Myocyte (in vitro differentiated cells): ENCODE measurements at regions not wholly inside any gene's neighbourhood (a gene's known extent, or its start where the extent isn't known, plus 50 kb on each side); places are given as distances from the start of the nearest gene placed in this dataset.
"Not testable (repeated sequence)": the region's sequence is repeated elsewhere in the genome, so short reads cannot be mapped to it uniquely, and the experiment has no call there.

Experiments used
- DNase-seq: peaks from one replicate; pipeline ENCODE4 v3.0.0-alpha.2; 2012; ENCODE audit warnings: low read depth

- no peak for DNase-seq
Observed at GRCh38 chr5:7271435-7272084, 124.4 kb upstream of the ADCY2 start.

- DNase-seq = no peak
Observed at GRCh38 chr5:7272408-7272965, 123.5 kb upstream of the ADCY2 start.

GRCh38 chr5:7274203-7274602 lies 121.7 kb upstream of the ADCY2 start:
- no peak for DNase-seq

GRCh38 chr5:7289634-7290033 lies 106.3 kb upstream of the ADCY2 start:
- not testable (repeated sequence) for DNase-seq

GRCh38 chr5:7297821-7298220 lies 98.1 kb upstream of the ADCY2 start:
- DNase-seq = not testable (repeated sequence)

- not testable (repeated sequence) for DNase-seq
Observed at GRCh38 chr5:7299731-7300130, 96.2 kb upstream of the ADCY2 start.

- DNase-seq = not testable (repeated sequence)
Observed at GRCh38 chr5:7305000-7305674, 90.8 kb upstream of the ADCY2 start.

- not testable (repeated sequence) for DNase-seq
Observed at GRCh38 chr5:7306556-7306955, 89.4 kb upstream of the ADCY2 start.

- DNase-seq = not testable (repeated sequence)
Observed at GRCh38 chr5:7307709-7308108, 88.2 kb upstream of the ADCY2 start.

GRCh38 chr5:7309715-7310114 lies 86.2 kb upstream of the ADCY2 start:
- not testable (repeated sequence) for DNase-seq

- DNase-seq = not testable (repeated sequence)
Observed at GRCh38 chr5:7310656-7311055, 85.3 kb upstream of the ADCY2 start.

- DNase-seq = no peak
Observed at GRCh38 chr5:7315118-7315517, 80.8 kb upstream of the ADCY2 start.

- DNase-seq = no peak
Observed at GRCh38 chr5:7317751-7318150, 78.2 kb upstream of the ADCY2 start.

- no peak for DNase-seq
Observed at GRCh38 chr5:7320701-7321301, 75.1 kb upstream of the ADCY2 start.

GRCh38 chr5:7321724-7322123 lies 74.2 kb upstream of the ADCY2 start:
- peak; percentile 15 for DNase-seq

GRCh38 chr5:7324919-7325318 lies 71.0 kb upstream of the ADCY2 start:
- no peak for DNase-seq

- DNase-seq = no peak
Observed at GRCh38 chr5:7325975-7326913, 69.7 kb upstream of the ADCY2 start.

GRCh38 chr5:7329141-7329540 lies 66.8 kb upstream of the ADCY2 start:
- DNase-seq = no peak

- no peak for DNase-seq
Observed at GRCh38 chr5:7329712-7330111, 66.2 kb upstream of the ADCY2 start.

- no peak for DNase-seq
Observed at GRCh38 chr5:7330256-7330655, 65.7 kb upstream of the ADCY2 start.

GRCh38 chr5:7331131-7331530 lies 64.8 kb upstream of the ADCY2 start:
- DNase-seq = no peak
